ENCODE measurements at regions not wholly inside any gene's neighbourhood (a gene's known extent, or its start where the extent isn't known, plus 50 kb on each side); places are given as distances from the start of the nearest gene placed in this dataset.

DNA sequence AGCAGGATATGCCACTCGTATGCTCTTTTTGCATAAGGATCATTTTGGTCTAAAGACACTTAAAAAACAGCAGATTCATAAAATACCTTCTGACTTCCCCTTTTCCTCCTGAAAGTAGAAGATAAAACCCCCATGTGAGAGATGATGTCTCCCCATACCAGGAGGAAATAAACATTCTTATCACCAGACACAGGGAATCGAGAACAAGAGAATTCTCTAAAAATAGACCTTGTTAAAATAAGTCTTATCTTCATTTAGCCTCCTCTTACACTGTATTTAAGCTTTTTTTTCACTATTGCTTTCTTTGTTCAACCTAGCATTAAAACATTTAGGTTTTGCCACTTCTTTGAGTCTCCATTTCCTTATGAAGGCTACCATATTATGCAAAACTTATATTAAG lies 709.3 kb downstream of the KCNT2 start:
- H4K20me1 ChIP-seq (ENCODE audit: insufficient read depth, low read length, poor library complexity, severe bottlenecking), result no peaks in the 10 kb centered on the region
- TF ChIP-seq EZH2phosphoT487 (IDR thresholded peaks at IDR 0.05; ENCODE audit: borderline replicate concordance) (no peak), CTCF (conservative IDR thresholded peaks at IDR 0.05; ENCODE audit: low read length) (no peak)
- H3K9me2 ChIP-seq (replicated peaks; ENCODE audit: low read depth, low read length), result no peaks in the 10 kb centered on the region
- no peak overlapping the region for H3K4me3 ChIP-seq (ENCODE audit: low read length, poor library complexity, severe bottlenecking)
- H3K4me2 ChIP-seq (ENCODE audit: low read depth, low read length, poor library complexity, severe bottlenecking), result no peak overlapping the region
- H3K36me3 ChIP-seq (ENCODE audit: insufficient read depth, low read length), result no peaks in the 10 kb centered on the region
- H3F3A ChIP-seq (ENCODE audit: low read depth), result no peaks in the 10 kb centered on the region
- H3K27me3 ChIP-seq (ENCODE audit: insufficient read depth, low read length, poor library complexity, severe bottlenecking), result no peaks in the 10 kb centered on the region
- no peak overlapping the region for H3K9ac ChIP-seq (ENCODE audit: low read depth, low read length, poor library complexity, severe bottlenecking)
- H3K9me3 ChIP-seq (ENCODE audit: insufficient read depth, low read depth, low read length), result no peaks in the 10 kb centered on the region
- H3K4me1 ChIP-seq (ENCODE audit: insufficient read depth, low read length, poor library complexity, severe bottlenecking), result no peaks in the 10 kb centered on the region
- H3K79me2 ChIP-seq (ENCODE audit: insufficient read depth, low read length), result no peaks in the 10 kb centered on the region
- no peak overlapping the region for H2AFZ ChIP-seq (ENCODE audit: low read length)

DNA sequence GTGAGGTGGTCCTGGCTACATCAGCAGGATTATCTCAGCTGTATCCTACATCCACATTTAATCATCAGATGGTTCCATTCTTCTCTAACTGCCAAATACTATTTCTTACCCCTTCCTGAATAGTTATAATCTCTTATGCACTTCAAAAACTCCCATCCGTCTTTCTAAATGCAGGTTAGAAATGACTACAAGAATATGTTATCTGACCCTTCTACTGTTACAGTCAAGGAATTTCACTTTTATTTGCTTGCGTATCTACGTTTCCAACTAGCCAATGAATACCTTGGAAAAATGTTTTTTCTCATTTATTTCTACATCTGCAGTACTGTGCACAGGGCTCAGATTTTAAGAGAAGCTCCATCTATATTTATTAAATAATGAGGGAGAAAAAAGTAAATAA lies 709.9 kb downstream of the KCNT2 start:
- no peak overlapping the region for H3K9ac ChIP-seq (ENCODE audit: low read depth, low read length, poor library complexity, severe bottlenecking)
- H3K27me3 ChIP-seq (ENCODE audit: insufficient read depth, low read length, poor library complexity, severe bottlenecking), result no peaks in the 10 kb centered on the region
- no peak overlapping the region for H2AFZ ChIP-seq (ENCODE audit: low read length)
- no peaks in the 10 kb centered on the region for H3K9me2 ChIP-seq (replicated peaks; ENCODE audit: low read depth, low read length)
- no peaks in the 10 kb centered on the region for H3K79me2 ChIP-seq (ENCODE audit: insufficient read depth, low read length)
- H3K4me1 ChIP-seq (ENCODE audit: insufficient read depth, low read length, poor library complexity, severe bottlenecking), result no peaks in the 10 kb centered on the region
- H3K9me3 ChIP-seq (ENCODE audit: insufficient read depth, low read depth, low read length), result no peaks in the 10 kb centered on the region
- TF ChIP-seq EZH2phosphoT487 (IDR thresholded peaks at IDR 0.05; ENCODE audit: borderline replicate concordance), result no peak
- no peak for TF ChIP-seq CTCF (conservative IDR thresholded peaks at IDR 0.05; ENCODE audit: low read length)
- no peaks in the 10 kb centered on the region for H3K36me3 ChIP-seq (ENCODE audit: insufficient read depth, low read length)
- no peak overlapping the region for H3K4me3 ChIP-seq (ENCODE audit: low read length, poor library complexity, severe bottlenecking)
- no peak overlapping the region for H3K4me2 ChIP-seq (ENCODE audit: low read depth, low read length, poor library complexity, severe bottlenecking)
- H3F3A ChIP-seq (ENCODE audit: low read depth), result no peaks in the 10 kb centered on the region
- no peaks in the 10 kb centered on the region for H4K20me1 ChIP-seq (ENCODE audit: insufficient read depth, low read length, poor library complexity, severe bottlenecking)

GRCh38 chr1:195897076-195897475 lies 711.2 kb downstream of the KCNT2 start:
- H3K79me2 ChIP-seq (ENCODE audit: insufficient read depth, low read length), result no peaks in the 10 kb centered on the region
- no peak overlapping the region for H3K4me2 ChIP-seq (ENCODE audit: low read depth, low read length, poor library complexity, severe bottlenecking)
- no peak overlapping the region for H3K4me3 ChIP-seq (ENCODE audit: low read length, poor library complexity, severe bottlenecking)
- no peaks in the 10 kb centered on the region for H3K9me3 ChIP-seq (ENCODE audit: insufficient read depth, low read depth, low read length)
- H4K20me1 ChIP-seq (ENCODE audit: insufficient read depth, low read length, poor library complexity, severe bottlenecking), result no peaks in the 10 kb centered on the region
- H3K4me1 ChIP-seq (ENCODE audit: insufficient read depth, low read length, poor library complexity, severe bottlenecking), result no peaks in the 10 kb centered on the region
- no peaks in the 10 kb centered on the region for H3K9me2 ChIP-seq (replicated peaks; ENCODE audit: low read depth, low read length)
- no peak for TF ChIP-seq EZH2phosphoT487 (IDR thresholded peaks at IDR 0.05; ENCODE audit: borderline replicate concordance)
- TF ChIP-seq CTCF (conservative IDR thresholded peaks at IDR 0.05; ENCODE audit: low read length), result no peak
- no peak overlapping the region for H3K9ac ChIP-seq (ENCODE audit: low read depth, low read length, poor library complexity, severe bottlenecking)
- H3K36me3 ChIP-seq (ENCODE audit: insufficient read depth, low read length), result no peaks in the 10 kb centered on the region
- H2AFZ ChIP-seq (ENCODE audit: low read length), result no peak overlapping the region
- H3K27me3 ChIP-seq (ENCODE audit: insufficient read depth, low read length, poor library complexity, severe bottlenecking), result no peaks in the 10 kb centered on the region
- no peaks in the 10 kb centered on the region for H3F3A ChIP-seq (ENCODE audit: low read depth)

Data from Loucy (cell line).